22Rv1 (cell line): ENCODE measurements at regions not wholly inside any gene's neighbourhood (a gene's known extent, or its start where the extent isn't known, plus 50 kb on each side); places are given as distances from the start of the nearest gene placed in this dataset.
"Not testable (repeated sequence)": the region's sequence is repeated elsewhere in the genome, so short reads cannot be mapped to it uniquely, and the experiment has no call there.

Experiments used
- H3K27ac ChIP-seq: fragments of 450-650 bp; 2 replicates; pipeline ENCODE4 v1.5.1; 2017
- ZFX ChIP-seq: fragments of 450-650 bp; IDR thresholded peaks from 2 replicates; pipeline ENCODE4 v1.6.1; 2017; ENCODE audit warnings: antibody characterized with exemption, borderline replicate concordance
- TF ChIP-seq, protein P1 (sequence below): fragments of 450-650 bp; IDR thresholded peaks from 2 replicates; pipeline ENCODE4 v1.5.1; 2017; ENCODE audit warnings: mild to moderate bottlenecking

DNA sequence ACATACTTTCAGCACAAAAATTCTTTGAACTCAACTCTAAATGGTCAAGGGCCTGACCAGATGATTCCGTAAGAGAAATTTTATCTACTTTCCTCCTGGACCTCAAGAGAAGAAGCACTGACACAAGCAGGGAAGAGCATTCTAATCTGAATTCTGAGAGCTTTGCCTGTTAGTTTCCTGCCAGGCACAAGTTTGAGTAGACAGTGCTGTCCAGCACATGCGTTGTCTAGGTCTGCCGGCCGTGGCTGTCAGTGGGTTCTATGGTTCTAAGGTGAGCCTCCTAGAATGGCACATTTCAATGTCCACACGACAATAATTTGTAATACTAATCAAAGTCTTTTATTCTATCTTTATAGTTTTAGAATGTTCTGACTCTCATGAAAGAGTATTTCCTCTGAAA, 91.9 kb downstream of the RFPL4B start:
- H3K27ac ChIP-seq: no peak overlapping the region
- TF ChIP-seq ZFX: no peak
- TF ChIP-seq, protein P1, sequence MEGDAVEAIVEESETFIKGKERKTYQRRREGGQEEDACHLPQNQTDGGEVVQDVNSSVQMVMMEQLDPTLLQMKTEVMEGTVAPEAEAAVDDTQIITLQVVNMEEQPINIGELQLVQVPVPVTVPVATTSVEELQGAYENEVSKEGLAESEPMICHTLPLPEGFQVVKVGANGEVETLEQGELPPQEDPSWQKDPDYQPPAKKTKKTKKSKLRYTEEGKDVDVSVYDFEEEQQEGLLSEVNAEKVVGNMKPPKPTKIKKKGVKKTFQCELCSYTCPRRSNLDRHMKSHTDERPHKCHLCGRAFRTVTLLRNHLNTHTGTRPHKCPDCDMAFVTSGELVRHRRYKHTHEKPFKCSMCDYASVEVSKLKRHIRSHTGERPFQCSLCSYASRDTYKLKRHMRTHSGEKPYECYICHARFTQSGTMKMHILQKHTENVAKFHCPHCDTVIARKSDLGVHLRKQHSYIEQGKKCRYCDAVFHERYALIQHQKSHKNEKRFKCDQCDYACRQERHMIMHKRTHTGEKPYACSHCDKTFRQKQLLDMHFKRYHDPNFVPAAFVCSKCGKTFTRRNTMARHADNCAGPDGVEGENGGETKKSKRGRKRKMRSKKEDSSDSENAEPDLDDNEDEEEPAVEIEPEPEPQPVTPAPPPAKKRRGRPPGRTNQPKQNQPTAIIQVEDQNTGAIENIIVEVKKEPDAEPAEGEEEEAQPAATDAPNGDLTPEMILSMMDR: no peak

DNA sequence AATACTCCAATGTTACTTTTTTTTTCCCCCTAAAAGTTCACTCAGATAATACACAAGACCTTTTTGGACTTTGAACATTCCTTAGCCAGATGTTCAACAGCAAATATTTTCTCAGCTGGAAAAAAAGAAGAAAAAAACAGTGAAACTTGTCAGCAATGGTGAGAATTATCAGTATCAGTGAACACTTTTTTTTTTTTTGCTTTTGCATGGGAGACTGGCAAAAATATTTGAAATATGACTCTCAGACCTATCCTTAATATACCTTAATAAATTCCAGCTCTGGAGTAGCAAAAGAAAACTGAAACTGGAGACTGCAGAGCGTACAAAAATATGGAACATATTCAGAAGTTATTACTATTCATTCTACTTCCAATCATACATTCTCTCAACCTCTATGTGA, 92.3 kb downstream of the RFPL4B start:
- no peak overlapping the region for H3K27ac ChIP-seq
- no peak for TF ChIP-seq ZFX
- TF ChIP-seq, protein P1: no peak

DNA sequence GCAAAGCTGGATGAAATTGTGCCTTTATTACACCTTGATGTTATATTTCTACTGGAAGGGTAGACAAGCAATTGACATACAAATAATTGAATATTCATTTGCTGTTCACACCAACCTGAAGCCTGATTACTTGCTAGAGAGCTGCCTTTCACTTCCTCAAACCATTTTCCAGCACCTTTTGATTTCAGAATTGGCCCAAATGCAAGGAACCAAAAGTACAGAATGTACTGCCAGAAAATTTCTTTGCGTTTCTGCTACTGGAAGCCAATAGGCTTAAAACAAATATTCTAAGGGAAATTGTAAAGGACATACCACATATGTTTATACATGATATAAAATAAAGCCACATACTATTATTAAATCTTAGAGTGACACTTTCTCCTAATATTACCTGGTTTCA, 94.5 kb downstream of the RFPL4B start:
- no peak for TF ChIP-seq ZFX
- TF ChIP-seq, protein P1: no peak
- no peak overlapping the region for H3K27ac ChIP-seq

DNA sequence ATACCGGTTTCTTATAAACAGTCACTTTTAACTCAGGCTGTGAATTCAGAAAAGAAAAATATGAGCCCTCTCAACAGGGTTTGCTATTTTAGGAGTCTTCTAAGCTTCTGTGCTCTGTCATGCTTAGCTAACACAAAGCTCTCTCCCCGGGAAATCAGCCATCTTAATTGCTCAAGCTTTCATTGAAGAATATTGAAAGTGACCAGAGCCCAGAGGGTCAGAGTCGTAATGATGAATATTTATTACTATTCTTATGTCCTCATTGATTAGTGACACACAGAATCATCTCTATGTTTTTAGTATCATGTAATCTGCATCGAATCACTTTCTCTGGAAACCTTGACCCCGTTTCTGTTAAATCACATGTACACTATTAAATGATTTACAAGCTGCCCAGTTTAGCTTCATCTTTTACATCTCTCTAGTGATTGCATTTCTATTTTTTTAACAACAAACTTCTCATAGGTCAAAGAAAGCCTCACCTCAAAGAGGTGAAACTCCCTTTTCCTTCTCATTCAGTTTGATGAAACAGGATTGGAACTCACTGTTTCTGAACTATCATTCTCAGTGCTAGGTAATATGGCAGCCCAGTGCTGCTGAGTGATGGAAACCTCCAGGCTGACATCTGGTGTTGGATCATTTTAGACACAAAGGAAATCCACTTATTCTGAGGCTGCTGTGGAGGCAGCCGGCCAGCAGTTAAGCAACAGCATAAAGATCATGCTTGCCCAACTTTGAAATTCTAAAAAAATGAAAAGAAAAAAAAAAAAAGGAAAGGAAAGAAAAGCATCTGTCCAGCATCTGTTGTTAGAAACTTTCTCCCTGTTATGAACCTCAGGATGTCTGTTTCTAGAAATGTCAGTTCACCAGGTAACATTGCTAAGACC, 96.3 kb downstream of the RFPL4B start:
- TF ChIP-seq, protein P1: no peak
- TF ChIP-seq ZFX: no peak
- H3K27ac ChIP-seq: no peak overlapping the region

DNA sequence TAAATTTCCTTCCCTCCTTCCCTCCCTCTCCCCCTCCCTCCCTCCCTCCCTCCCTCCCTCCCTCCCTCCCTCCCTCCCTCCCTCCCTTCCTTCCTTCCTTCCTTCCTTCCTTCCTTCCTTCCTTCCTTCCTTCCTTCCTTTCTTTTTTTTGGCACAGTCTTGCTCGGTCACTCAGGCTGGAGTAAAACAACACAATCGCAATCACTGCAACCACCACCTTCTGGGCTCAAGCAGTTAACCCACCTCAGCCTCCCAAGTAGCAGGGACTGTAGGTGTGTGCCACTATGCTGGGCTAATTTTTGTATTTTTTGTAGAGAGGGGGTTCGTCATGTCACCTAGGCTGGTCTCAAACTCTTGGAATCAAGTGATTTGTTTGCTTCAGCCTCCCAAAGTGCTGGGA, 101.7 kb downstream of the RFPL4B start:
- not testable (repeated sequence) for H3K27ac ChIP-seq

DNA sequence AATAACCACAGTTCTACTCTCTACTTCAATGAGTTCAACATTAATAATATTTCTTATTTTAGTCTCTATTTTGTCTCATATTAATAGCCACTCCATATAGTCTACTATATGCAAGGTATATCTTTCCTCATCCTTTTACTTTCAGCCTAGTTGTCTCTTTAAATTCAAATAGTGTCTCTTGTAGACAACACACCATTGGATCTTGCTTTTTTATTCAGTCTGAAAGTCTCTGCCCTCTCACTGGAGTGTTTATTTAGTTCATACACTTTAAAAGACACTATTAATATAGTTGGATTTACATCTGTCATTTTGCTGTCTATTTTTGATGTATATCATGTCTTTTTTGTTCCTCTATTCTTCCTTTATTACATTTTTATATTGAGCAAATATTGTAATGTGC, 103.5 kb downstream of the RFPL4B start:
- no peak overlapping the region for H3K27ac ChIP-seq
- TF ChIP-seq, protein P1: no peak
- no peak for TF ChIP-seq ZFX

DNA sequence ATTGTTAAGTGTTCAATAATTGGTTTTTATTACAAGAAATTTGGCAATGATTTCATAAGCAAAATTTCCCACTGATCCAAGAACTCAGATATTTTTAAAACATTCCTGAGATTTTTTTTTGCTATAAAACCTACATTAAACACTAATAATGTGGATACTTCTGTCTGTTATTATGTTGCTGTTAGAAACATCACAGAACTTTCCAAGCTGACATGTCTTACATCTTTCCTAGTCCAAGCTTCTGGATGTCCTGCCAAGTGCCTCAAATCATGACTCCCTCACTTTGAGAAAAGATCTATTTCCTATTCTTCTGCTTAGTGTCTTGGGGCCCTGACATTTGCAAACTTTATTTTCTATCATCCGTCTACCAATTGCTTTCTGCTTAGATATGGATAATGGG, 110.8 kb downstream of the RFPL4B start:
- TF ChIP-seq ZFX: no peak
- TF ChIP-seq, protein P1: no peak
- H3K27ac ChIP-seq: no peak overlapping the region
